Dermis blood vessel endothelial cell (primary cell): ENCODE measurements at regions not wholly inside any gene's neighbourhood (a gene's known extent, or its start where the extent isn't known, plus 50 kb on each side); places are given as distances from the start of the nearest gene placed in this dataset.

Experiments used
- DNase-seq: peaks from one replicate; pipeline ENCODE4 v3.0.0; 2010

GRCh38 chr6:134866563-134866962 lies 83.3 kb downstream of the ALDH8A1 start:
- no peak for DNase-seq

DNA sequence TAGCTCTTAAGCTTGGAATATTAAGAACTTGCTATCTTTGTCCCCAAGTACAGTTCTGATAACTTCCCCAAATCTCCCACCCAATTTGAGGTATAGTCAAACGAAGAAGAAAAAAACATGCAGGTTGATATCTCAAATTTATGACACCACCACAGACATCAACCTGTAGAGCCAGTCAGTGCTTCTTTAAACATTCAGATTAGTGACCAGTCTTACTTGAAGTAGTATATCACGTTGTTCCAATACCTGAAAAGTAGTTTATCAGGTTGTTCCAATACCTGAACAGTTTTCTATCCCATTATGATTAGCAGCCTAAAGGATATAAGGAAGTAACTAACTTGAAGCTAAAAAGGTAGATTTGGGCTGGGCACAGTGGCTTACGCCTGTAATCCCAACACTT lies 85.3 kb downstream of the ALDH8A1 start:
- no peak for DNase-seq

GRCh38 chr6:134863763-134864510 lies 86.0 kb downstream of the ALDH8A1 start:
- DNase-seq, result no peak

GRCh38 chr6:134854366-134854765 lies 95.5 kb downstream of the ALDH8A1 start:
- no peak for DNase-seq

DNA sequence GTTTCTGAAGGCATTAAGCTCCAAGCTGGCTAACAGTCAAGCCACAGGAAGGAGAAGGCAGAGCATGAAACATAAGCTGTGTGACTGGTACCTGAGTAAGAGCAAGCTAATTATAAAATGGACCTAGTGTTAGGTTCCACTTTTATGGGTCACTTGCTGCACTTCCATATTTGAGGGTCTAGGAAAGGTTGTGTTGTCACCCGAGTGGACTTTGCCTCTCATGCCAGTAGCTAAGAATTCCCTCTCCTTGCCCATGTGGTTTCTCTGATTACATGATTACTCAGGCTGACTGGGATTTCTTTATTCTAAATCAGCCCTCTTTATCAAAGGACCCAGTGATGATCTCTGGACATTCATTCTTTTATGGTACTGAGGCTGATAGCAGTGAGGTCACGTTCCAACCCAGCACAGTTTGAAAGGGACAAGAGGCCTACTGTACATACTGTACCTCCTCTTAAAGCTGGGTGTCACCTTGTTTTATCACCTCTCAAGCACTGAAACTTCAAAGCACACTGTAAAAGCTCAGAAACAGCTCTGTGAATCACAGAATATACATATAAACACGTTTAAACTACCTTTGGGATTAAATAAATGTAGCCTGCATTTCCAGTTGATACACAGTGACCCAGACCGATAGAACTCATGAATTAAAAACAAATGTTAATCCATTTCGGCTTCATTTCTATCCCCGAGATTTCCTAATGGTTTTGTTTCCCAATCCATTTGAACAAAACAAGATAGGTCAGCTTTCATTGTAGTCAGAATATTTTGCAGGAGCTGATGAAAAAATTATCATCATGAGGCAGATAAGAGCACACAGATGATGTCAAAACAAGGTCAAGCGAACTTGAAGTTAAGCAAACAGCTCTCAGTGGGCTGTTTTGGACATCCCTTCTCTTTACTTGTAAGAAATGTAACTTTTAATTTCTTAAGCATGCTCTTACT lies 96.5 kb downstream of the ALDH8A1 start:
- DNase-seq, result no peak

GRCh38 chr6:134851548-134851947 lies 98.4 kb downstream of the ALDH8A1 start:
- DNase-seq, result no peak

DNA sequence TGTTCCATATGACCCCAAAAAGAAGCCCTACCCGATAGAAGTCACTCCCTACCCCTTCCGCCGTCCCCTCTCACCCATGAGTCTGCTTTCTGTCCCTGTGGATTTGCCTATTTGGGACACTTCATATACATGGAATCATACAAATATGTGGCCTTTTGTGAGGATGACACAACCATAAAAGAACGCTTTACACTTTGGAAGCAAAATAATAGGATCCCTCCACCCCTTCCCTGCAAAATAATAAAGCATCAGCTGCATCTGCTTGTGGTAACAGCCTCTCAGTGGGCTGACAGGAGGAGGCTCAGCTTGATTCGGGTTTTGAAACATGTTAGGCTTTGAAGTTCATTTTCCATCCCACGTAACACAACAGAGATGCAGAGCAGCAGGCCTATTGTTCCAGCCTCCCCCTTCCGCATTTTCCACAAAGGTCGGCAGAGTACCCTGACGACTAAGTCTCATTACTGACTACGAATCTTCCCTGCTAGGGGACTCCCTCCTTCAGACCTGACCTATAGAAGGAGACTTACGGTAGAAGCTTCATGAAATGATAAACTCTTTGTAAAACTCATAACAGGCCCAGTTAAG lies 99.1 kb downstream of the ALDH8A1 start:
- DNase-seq, result peak; percentile 41

- DNase-seq, result no peak
Observed at GRCh38 chr6:134849920-134850447, 99.9 kb downstream of the ALDH8A1 start.

- DNase-seq, result no peak
Observed at GRCh38 chr6:134848076-134848475, 101.8 kb downstream of the ALDH8A1 start.

GRCh38 chr6:134846865-134847264 lies 103.0 kb downstream of the ALDH8A1 start:
- DNase-seq, result no peak

GRCh38 chr6:134846031-134846430 lies 103.9 kb downstream of the ALDH8A1 start:
- no peak for DNase-seq

DNA sequence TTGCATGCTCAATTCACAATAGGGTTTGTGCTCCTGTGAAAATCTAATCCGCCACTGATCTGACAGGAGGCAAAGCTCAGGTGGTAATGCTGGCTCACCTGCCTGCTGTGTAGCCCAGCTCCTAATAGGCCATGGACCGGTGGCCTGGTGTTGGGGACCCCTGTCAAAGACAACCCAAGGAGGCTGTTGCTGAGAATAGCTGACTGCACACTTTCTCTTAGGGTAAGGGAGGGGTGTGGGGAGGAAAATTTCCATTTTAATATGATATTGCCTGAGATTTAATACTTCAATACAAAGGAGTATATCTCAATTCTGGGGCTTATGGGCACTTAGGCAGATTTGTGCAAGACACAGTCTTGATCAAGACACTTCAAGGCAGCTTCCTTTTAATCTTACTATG lies 105.8 kb downstream of the ALDH8A1 start:
- DNase-seq, result no peak

DNA sequence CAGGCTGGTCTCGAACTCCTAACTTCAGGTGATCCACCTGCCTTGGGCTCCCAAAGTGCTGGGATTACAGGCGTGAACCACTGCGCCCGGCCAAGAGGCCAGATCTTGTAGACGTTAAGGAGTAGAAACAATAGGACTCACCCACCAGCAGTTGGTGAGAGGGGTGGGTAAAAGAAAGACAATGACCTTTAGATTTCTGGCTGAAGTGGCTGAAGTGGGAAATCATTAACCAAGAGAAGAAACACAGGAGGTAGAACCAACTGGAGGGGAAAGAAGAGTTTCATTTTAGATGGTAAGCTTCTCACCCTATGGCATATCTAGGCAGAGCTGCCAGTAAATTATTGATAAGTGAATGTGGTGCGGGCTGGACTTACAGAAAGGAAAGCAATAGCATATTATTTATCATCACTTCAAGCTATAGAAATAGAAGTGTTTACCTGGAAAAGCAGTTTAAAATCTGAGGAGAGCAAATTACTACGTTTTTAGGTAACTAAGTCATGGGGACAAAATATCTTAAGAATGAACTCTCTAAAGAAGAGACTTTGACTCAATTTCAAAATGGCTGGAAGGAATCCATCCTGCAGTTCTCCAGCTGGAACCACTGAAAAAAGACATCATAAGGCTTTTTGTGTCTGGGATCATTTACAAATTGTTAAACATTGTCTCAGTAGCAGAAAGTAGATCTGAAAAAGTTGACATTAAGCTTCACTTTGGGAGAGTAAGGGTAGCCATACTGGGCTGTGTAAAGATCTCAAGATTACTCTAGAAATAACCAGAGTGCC lies 109.6 kb downstream of the ALDH8A1 start:
- DNase-seq, result no peak

GRCh38 chr6:134835993-134836392 lies 113.9 kb downstream of the ALDH8A1 start:
- peak; percentile 19 for DNase-seq

GRCh38 chr6:134830940-134831339 lies 119.0 kb downstream of the ALDH8A1 start:
- DNase-seq, result no peak

GRCh38 chr6:134830194-134830593 lies 119.7 kb downstream of the ALDH8A1 start:
- no peak for DNase-seq

GRCh38 chr6:134828641-134829040 lies 121.3 kb downstream of the ALDH8A1 start:
- DNase-seq, result no peak

DNA sequence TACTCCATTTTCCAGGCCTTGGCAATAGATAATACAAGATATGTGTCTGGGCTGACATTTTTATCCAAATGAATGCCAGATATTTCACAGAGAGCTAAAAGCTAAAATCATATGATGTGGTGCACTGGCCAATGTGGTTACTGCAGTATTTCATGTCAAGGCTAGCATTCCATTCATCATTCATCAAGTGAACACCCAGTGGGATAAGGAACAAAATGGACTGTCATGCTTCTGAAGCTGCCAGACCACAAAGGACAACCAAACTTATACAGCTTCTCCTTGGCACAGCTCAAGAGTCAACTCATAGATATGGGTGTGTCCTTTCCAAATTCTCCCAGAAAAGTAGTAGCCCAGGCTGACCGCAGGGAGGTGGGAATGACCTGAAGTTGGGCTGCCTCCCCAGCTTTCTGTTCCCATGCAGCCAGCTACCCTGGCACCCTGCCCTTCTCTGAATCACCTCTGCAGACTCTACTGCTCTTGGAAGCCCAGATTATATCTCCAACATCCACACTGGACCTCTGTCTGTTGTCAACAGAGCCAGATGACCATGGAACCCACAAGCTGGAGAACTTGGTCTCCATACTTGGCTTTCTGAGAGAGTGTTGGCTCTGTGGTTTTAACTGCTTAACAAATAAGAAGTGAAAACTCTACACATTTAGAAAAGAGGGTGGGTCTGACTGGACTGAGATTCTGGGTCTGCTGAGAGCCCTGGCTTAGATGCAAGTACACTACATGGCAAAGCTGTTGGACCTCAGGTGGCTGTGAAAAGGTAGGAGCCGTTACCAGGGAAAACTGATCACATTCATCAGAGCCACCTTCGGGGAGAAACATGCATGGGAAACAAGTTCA lies 122.8 kb downstream of the ALDH8A1 start:
- no peak for DNase-seq

GRCh38 chr6:134823710-134824034 lies 126.2 kb downstream of the ALDH8A1 start:
- DNase-seq, result no peak

DNA sequence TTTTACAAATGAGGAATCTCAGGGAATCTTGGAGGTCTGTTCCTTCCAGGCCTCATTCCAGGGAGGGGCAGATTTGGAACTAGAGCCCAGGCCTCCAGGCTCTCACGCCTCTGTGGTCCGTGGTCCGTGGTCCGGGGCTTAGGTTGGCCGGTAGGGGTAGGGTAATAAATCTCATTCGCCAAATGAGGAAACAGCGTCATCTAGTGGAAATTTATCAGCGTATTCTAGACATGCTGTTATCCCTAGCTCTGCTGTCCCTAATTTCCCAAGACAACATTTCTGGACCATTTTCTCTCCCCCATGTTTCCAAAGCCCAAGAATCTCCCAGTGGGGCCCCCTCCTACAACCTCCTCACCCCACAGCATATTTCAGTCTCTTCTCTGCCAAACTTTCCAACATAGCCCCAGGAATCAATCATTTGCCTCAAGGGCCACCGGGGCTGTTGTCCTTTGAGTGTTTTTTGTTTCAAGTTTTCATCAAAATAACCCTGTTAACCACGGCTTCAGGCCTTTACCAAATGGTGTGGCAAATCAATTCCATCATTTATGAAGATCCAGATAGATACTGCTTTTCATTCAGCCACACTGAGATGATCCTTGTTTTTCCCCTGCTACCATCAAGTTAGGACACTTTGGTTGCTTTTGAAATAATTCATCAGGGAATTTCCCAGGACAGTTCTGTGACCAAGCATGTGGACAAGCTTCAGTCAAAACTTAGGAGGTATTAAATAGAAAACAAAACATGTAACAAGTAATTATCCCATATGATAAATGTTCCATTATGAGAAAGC lies 126.8 kb downstream of the ALDH8A1 start:
- DNase-seq, result peak; percentile 93
